HG03095 (cell line): ENCODE measurements at regions not wholly inside any gene's neighbourhood (a gene's known extent, or its start where the extent isn't known, plus 50 kb on each side); places are given as distances from the start of the nearest gene placed in this dataset.
"Not testable (repeated sequence)": the region's sequence is repeated elsewhere in the genome, so short reads cannot be mapped to it uniquely, and the experiment has no call there.

Experiments
- ATAC-seq: cut with Tn5 transposase; IDR thresholded peaks from one replicate; pipeline ENCODE4 v1.9.1; 2021; ENCODE audit warnings: moderate library complexity; ENCODE audit not compliant: unreplicated experiment

DNA sequence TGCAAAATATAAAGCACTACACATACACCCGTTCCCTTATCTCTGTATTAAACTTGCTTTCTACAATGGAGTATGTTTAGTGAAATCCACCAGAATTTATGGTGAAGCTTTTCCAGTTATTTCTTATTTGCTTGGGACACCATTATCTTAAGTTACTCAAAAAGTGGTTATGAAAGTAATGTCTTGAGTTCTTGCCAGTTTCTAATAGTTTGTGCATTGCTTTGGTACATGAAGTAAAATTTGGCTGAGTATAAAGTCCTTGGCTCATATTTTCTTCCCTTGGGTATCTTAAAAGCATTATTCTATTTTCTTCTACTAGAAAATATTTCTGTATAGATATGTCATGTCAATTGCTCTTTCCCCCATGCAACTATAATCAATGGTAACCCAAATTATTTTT lies 85.2 kb downstream of the POLR1F start:
- no peak for ATAC-seq

DNA sequence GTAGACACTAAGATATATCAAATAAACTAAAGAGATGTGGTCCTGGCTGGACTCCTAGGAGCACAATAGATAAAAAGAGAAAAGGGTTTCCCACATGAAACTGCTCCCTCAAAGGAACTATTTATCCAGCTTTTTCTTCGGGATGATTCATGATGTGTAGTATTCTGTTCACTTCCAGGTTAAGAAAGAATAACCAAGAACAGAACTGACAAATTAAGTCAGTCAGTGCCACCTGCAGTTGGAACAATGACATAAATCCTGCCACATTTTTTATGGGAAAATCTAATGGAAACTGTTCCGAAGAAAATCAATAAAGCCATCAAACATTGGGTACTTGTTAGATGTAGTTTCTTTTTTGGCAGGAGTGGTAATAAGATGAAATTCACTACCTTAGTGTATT lies 87.1 kb downstream of the POLR1F start:
- ATAC-seq, result no peak

DNA sequence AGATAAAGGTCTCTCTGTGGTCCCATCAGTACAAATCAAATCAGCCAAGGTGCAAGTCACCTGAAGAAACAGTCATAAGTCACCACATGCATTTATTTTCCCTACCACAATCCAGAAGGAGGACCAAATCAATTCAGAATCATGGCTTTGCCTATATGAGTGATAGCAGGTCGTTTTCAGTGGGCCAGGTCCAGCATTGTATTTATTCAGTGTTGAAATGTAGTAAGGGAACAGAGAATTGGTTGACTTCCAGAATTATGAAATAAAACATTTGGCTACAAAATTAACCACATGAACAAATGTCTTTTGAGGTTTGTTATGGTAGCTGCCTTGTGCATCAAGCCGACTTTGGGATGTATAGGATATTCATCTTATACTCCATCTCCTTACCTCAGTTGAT lies 88.4 kb downstream of the POLR1F start:
- ATAC-seq, result no peak

DNA sequence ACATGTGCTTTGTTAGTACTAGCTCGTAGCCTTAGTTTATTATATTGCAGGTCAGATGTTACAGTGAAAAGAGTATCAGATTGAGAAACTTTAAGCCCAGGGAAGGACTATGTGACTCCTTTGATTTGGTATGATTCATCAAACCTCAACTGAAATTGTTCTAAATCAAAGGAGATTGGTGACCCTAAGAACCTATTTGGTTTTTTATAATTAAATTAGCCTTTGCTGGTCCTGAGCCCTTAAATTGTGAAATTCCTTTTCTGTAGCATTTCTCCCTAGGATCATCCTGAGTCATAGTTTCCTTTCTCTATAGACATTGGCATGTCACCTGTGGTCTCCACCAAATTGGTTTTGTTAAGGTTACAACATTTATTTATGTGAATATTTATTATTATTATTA lies 89.7 kb downstream of the POLR1F start:
- ATAC-seq, result no peak

DNA sequence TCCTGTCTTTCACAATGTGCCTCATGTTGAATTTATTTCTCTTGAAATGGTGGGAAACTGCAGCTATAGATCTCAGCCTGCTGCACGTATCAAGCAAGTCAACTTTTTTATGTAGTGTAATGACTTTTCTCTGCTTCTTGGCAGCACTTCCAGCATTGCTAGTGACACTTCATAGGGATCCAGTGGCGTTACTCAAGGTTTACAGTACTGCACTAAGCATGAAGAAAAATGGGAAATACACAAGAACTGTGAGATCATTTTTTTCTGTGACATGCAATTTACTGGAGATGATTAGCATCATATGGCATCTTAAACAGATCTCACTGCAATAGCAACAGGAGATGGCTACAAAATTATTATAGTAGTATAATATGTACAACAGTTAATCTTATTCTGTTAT lies 90.9 kb downstream of the POLR1F start:
- ATAC-seq, result no peak

DNA sequence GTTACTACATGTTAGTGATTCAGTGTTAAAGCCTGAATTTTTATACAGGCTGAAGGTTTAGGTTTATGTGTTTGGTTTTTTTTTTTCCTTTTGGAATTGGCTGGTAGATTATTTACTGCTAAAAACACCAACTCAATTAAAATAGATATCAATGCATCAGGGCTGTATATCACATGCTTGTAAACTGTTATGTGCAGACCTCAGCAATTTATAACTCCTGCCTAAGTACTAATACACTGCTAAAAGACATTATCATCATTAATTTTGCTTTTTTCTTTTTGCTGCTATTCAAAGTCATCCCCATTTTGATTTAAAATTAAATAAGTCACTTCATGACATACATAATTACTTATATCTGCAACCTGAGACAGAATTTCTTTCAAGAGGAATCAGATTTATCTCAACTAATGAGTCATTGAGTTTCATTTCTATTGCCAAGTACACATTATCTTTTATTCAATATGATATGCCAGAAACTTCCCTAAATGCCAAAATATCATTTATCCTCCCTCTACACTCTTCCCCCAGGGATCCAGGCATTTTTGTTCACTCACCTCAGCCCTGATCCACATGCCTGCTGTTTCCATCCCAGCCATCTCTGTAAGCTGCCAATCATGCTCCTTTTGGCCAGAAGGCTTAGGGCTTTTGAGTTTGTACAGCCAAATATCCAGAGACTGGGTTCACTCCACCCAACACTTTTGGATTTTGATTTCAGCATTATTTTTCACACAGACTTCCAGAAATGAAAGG lies 98.5 kb downstream of the POLR1F start:
- no peak for ATAC-seq

DNA sequence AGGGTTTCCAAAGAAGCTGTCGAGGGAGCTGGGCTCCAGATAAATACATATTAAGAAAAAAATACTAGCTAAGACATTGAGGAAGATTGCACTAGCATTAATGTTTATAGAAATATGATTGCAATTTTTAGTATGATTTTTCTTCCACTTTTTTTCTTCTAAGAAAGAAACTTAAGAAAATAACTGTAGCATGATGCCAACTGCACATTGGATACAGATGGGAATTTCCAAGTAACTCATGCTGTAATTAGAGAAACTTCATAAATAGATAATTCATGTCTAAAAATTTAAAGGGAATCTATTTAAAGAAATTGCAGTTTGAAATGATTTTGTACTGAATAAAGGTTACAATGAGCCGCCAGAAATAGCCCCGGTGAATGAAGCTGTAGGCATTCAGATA lies 119.4 kb downstream of the POLR1F start:
- no peak for ATAC-seq

DNA sequence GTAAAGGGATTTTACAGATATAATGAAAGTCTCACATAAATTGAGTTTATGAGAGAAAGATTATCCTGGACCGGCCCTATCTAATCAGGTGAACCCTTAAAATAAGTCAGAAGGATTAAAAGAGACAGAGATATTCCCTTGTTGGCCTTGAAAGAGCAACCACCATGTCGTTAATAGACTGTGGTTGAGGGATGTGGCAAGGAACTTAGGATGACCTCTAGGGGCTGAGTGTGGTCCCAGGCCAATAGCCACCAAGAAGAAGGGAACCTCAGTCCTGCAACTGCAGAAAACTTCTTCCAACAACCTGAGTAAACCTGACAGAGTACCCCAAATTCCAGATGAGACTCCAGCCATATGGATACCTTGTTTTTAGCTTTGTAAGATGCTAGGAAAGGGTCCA lies 121.5 kb downstream of the POLR1F start:
- peak; percentile 69 for ATAC-seq

DNA sequence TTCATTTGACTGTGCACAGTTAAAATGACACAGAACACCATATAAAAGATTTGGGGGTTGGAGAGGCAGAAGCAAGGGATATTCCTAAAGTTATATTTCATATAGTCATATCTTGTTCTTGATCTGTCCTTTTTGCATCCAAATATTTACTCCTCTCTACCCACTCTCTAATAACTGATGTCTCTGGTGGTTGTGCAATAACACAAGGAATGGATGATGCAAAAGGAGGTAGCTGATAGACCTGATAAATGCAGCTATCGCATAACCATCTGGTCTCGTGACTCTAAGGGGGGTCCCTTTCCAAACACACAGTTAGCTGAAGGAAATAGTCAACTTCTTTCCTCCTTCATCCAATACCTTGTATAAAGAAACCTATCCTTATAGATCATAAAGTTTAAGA lies 123.1 kb downstream of the POLR1F start:
- ATAC-seq, result no peak

DNA sequence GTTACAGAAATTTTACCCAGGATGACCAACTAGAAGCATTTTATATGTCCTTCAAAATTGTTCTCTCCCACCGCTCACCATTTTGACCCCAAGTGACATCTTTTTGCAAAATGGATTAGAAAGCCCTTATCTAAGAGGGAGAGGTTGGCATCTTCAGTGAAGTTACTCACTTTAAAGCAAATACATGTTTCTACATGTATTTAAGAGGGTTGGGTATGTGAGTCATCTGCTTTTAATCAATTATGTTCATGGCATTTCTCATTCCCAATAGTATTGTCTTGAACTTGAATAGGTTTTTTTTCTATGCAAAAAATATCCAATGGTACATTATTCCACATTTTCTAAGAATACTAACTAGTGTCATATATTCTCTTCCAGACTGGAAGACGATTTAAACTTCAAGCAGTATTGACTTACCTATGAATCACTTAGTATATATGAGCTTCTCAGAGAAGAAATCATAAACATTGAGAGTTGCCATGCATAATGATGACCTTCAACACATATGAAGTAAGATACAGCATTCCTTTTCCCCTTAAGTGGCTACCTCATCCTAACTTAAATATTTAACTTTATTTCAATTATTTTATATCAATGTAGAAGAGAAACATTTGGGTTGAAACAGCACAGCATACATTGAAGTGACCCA lies 132.8 kb downstream of the POLR1F start:
- no peak for ATAC-seq

DNA sequence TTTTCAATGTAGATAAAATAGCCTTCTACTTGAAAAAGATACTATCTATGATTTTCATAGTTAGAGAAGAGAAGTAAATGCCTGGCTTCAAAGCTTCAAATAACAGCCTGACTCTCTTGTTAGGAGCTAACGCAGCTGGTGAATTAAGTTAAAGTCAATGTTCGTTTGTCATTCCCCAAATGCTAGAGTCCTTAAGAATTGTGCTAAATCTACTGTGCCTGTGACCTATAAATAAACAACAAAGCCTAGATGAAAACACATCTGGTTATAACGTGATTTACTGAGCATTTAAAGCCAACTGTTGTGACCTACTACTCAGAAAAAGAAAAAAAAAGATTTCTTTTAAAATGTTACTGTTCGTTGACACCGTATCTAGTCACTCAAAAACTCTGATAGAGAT lies 134.7 kb downstream of the POLR1F start:
- no peak for ATAC-seq

DNA sequence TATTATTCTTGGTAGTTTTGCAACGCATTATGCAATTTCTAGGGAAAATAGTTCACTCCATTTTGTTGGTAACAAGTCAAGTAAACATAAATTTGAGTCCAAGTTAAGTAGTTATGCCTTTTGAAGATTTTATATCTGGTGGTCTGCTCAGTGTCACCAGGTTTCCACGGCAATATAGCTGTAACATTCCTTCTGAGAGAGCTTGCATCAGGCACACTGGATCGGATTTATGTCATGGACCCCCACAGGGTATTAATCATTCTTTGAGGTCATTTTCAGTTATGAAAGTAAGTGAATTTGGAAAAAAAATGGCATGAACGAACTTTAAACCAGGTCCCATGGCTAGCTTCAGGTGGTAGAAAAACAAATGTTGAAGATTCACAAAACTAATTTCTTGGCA lies 136.3 kb downstream of the POLR1F start:
- ATAC-seq, result no peak

DNA sequence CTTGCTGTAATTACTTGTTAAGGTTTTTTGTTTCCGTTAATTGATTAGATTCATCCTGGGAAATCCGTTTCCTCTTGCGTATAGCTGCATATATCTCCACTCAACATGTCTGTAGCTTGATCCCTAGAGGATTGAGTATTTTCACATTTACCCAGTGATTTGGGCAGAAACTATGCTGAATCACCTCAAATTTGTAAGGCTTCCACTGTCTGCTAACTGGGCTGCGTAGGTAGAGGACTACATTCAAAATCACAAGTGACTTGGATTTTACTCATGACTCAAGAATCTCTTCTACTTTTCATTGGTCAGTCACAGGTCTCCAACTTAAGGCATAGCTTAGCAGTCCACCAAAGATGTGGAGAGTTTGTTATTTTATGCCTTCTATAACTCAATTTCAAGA lies 141.8 kb downstream of the POLR1F start:
- no peak for ATAC-seq

DNA sequence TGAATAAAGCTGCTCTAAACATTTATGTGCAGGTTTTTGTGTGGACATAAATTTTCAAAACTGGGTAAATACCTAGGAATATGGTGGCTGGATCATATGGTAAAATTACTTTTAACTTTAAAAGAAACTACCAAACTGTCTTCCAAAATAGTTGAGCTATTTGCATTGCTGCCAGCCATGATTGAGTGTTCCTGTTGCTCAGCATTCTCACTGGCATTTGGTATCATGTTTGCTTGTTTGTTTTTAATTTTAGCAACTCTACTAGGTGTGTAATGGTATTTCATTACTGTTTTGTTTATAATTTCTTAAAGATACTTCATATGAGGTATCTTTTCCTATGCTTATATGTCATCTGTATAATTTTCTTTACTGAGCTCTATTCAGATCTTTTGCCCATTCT lies 143.2 kb downstream of the POLR1F start:
- no peak for ATAC-seq

DNA sequence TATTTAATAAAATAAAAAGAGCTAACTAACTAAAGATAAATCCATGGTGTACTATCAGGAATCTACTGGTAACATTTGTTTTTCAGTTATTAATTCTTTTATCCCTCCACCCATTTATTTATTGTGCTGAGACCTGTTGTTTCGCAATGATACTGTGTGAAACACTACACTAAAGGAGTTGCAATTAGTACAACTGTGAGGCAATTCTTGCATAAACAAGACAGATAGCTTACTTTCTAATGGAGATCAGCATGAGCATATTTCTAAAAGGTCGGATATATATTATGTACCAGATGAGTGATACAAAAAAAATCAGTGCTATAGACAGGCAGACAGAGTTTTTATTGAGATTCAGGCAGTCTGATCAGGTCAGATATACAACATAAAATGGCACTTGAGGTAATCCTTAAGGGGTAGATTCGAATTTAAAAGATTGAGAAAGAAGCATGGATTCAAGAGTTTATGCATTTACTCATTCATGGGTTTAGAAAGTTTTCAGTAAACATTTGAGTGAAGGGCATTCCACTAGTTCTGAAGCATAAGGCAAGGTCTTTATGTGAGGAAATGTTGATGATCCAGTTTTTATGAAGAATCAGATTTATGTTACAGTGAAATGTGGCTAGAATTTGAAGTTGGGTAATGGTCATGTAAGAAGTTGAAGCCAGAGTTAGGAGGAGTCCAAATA lies 147.6 kb downstream of the POLR1F start:
- ATAC-seq, result no peak

DNA sequence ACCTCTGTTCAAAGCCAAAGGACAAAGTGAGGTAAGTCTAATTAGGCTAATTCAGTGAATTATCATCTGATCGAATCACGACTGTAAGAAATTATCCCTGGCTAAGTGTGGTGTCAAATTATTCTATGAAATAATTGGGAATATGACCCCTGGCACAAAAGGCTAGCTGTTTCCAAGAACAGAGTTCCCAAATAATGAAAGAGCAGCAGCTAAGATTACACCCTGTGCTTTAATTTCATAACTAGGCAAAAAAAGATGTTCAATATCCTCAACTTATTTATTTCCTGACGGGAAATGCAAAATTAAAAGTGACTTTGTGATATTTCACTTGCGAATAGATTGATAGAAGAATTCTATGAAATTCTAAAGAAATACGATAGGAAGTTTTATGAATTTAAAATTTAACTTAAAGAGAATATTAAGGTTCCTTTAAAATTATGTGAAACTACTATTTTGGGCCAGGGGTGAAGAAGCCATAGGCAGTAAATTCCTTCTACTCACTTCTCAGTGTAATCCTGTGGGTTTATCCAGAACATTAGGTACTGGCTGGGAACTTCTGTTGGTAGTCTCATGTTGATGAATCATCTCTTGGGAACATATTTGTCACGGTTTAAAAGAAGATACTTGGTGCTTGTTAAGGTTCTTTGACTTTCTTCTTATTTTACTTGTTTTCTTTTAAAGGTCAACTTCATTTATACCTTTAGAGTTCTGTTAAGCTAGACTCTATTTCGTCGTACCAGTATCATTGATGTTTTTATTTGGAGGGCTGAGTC lies 148.5 kb downstream of the POLR1F start:
- no peak for ATAC-seq

DNA sequence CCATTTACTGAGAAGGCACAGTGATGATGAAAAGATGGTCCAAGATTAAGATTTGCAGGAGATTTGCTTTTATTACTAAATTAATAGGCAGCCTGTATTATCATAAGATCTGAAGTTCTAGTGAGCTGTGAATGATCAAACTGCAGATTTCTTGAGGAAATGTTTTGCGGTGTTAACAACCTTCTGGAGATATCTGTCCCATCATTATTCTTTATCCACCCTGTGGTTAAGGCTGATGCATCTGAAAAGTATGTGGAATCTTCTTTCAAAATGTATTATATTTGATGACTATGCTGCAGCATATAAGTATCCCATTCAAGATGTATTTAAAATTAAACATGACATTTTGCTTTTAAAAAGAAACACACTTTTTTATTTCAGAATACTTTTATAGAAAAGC lies 150.3 kb downstream of the POLR1F start:
- no peak for ATAC-seq

DNA sequence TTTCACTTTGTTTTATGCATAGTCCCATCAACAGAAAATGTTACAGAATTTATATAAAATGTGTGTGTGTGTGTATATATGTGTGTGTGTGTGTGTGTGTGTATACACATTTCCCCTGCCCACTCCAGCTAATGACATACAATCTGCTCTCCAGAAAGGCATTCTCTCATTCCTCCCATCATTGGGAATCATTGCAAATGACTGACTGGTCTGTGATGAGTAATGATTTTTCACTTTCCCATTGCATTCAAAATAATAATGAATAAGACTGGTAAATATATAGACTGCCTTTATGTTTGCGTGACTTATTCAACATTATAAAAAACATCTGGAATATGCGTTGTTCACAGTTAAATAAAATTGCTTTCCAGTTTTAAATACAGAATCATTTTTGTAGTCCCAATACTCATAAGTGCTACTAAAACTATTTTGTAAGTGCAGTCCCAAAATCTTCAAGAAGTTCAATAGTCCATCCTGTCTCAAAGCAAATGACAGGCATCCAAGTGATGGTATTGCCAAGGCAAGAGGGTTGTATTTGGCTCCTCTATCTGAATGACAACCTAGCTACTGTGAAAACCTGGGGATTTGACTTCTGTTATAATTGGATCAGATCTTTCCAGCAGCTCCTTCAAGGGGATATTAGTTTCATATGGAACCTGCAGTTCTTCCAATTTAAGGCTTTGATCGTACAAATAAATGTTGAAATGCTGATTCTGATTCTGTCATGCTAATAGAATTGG lies 150.9 kb downstream of the POLR1F start:
- ATAC-seq, result no peak

DNA sequence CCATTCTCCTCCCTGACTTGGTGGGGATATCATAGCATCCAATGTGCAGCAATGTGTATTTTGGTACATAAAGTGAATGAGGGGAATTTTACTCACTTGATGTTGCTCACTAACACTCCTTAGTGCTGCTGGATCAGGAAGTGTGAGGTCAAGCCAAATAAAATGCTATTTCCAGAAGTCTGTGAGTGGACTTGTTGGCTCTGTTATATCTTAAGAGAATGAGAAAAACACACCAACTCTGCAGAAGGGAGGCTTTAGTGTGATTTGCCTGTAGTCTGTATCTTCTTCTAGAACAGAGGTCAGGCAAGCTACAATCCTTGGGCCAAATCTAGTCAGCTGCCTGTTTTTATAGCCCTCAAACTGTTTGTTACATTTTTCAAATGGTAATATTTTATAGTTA lies 154.3 kb downstream of the POLR1F start:
- ATAC-seq, result no peak

DNA sequence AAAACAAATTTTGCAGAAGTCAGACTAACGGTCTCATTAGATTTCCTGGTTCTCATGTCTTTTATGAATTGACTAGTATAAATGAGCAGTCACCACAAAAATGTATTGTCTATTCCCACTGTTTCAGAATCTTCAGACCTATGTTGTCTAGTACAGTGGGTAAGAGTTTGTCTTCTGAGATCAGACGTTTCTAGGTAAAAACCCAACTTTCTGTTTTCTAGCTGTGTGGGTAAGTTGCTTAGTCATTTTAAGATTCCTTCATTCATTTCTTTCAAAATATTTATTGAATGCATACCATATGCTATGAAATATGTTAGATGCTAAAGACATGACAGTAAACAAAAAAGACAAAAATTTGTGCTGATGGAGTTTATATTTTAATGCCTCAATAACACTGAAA lies 156.3 kb downstream of the POLR1F start:
- ATAC-seq, result no peak

DNA sequence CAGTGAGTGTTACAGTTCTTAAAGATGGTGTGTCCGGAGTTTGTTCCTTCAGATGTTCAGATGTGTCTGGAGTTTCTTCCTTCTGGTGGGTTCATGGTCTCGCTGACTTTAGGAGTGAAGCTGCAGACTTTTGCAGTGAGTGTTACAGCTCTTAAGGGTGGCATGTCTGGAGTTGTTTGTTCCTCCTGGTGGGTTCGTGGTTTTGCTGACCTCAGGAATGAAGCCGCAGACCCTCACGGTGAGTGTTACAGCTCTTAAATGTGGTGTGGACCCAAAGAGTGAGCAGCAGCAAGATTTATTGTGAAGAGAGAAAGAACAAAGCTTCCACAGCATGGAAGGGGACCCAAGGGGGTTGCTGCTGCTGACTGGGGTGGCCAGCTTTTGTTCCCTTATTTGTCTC lies 159.6 kb downstream of the POLR1F start:
- ATAC-seq, result not testable (repeated sequence)
